ENCODE measurements at regions not wholly inside any gene's neighbourhood (a gene's known extent, or its start where the extent isn't known, plus 50 kb on each side); places are given as distances from the start of the nearest gene placed in this dataset.

- Mint-ChIP-seq H3K4me1 (no peaks in the 10 kb centered on the region), H3K9me3 (peaks cover 22 to 36% of the 10 kb centered on the region in 2 donors), H3K27me3 (no peaks in the 10 kb centered on the region), H3K4me3 (no peak overlapping the region), H3K27ac (no peak overlapping the region)
- DNase-seq (no peak), ATAC-seq (no peak)
These were observed 133.8 kb downstream of the TMEM38B start for GRCh38 chr9:105828171-105828570.

- peaks cover 22 to 31% of the 10 kb centered on the region in 2 donors for H3K9me3 Mint-ChIP-seq
- H3K4me1 Mint-ChIP-seq, result no peaks in the 10 kb centered on the region
- no peaks in the 10 kb centered on the region for H3K27me3 Mint-ChIP-seq
- ATAC-seq, result no peak
- H3K27ac Mint-ChIP-seq, result no peak overlapping the region
- DNase-seq, result no peak
- no peak overlapping the region for H3K4me3 Mint-ChIP-seq
These were observed 134.4 kb downstream of the TMEM38B start for GRCh38 chr9:105828596-105829213.

- ATAC-seq, result no peak
- no peak overlapping the region for H3K27ac Mint-ChIP-seq
- no peak overlapping the region for H3K4me3 Mint-ChIP-seq
- peaks cover 11 to 14% of the 10 kb centered on the region in 2 donors for H3K9me3 Mint-ChIP-seq
- no peak for DNase-seq
- no peaks in the 10 kb centered on the region for H3K4me1 Mint-ChIP-seq
- no peaks in the 10 kb centered on the region for H3K27me3 Mint-ChIP-seq
These were observed 136.1 kb downstream of the TMEM38B start for GRCh38 chr9:105830461-105830860.

GRCh38 chr9:105832096-105832710, 137.9 kb downstream of the TMEM38B start:
- H3K4me3 Mint-ChIP-seq, result no peak overlapping the region
- ATAC-seq (no peak), DNase-seq (no peak)
- H3K4me1 Mint-ChIP-seq, result no peaks in the 10 kb centered on the region
- H3K27me3 Mint-ChIP-seq, result no peaks in the 10 kb centered on the region
- peak overlapping the region in 1 of 2 donors; percentile 40 for H3K27ac Mint-ChIP-seq
- H3K9me3 Mint-ChIP-seq, result peaks cover 5 to 6% of the 10 kb centered on the region in 2 donors

GRCh38 chr9:105833271-105833975, 139.1 kb downstream of the TMEM38B start:
- ATAC-seq, result no peak
- Mint-ChIP-seq H3K4me1 (no peaks in the 10 kb centered on the region), H3K27ac (no peak overlapping the region), H3K27me3 (no peaks in the 10 kb centered on the region), H3K4me3 (no peak overlapping the region), H3K9me3 (no peaks in the 10 kb centered on the region)
- no peak for DNase-seq

- Mint-ChIP-seq H3K27me3 (no peaks in the 10 kb centered on the region), H3K27ac (no peak overlapping the region), H3K4me1 (no peaks in the 10 kb centered on the region), H3K9me3 (no peaks in the 10 kb centered on the region), H3K4me3 (no peak overlapping the region)
- ATAC-seq, result no peak
- DNase-seq, result no peak
These were observed 140.1 kb downstream of the TMEM38B start for GRCh38 chr9:105834404-105834803.

- H3K27me3 Mint-ChIP-seq, result no peaks in the 10 kb centered on the region
- H3K27ac Mint-ChIP-seq, result no peak overlapping the region
- DNase-seq, result no peak
- no peak for ATAC-seq
- H3K4me3 Mint-ChIP-seq, result no peak overlapping the region
- H3K9me3 Mint-ChIP-seq, result no peaks in the 10 kb centered on the region
- no peaks in the 10 kb centered on the region for H3K4me1 Mint-ChIP-seq
These were observed 141.4 kb downstream of the TMEM38B start for GRCh38 chr9:105835721-105836120.

- Mint-ChIP-seq H3K4me1 (no peaks in the 10 kb centered on the region), H3K27ac (no peak overlapping the region), H3K27me3 (no peaks in the 10 kb centered on the region), H3K9me3 (no peaks in the 10 kb centered on the region), H3K4me3 (no peak overlapping the region)
- ATAC-seq, result no peak
- no peak for DNase-seq
These were observed 142.8 kb downstream of the TMEM38B start for GRCh38 chr9:105836936-105837660.

GRCh38 chr9:105841562-105841961, 147.2 kb downstream of the TMEM38B start:
- DNase-seq, result no peak

GRCh38 chr9:105842023-105842644, 147.8 kb downstream of the TMEM38B start:
- no peaks in the 10 kb centered on the region for H3K27me3 Mint-ChIP-seq
- H3K4me1 Mint-ChIP-seq, result no peaks in the 10 kb centered on the region
- no peak for ATAC-seq
- H3K9me3 Mint-ChIP-seq, result no peaks in the 10 kb centered on the region
- DNase-seq, result peak; percentile 13 to 28
- no peak overlapping the region for H3K4me3 Mint-ChIP-seq
- H3K27ac Mint-ChIP-seq, result no peak overlapping the region

More at GRCh38 chr9:105841562-105841961, 147.2 kb downstream of the TMEM38B start:
- Mint-ChIP-seq H3K9me3 (no peaks in the 10 kb centered on the region), H3K4me1 (no peaks in the 10 kb centered on the region), H3K4me3 (no peak overlapping the region), H3K27ac (no peak overlapping the region), H3K27me3 (no peaks in the 10 kb centered on the region)
- no peak for ATAC-seq

- no peak overlapping the region for H3K4me3 Mint-ChIP-seq
- H3K27me3 Mint-ChIP-seq, result no peaks in the 10 kb centered on the region
- H3K9me3 Mint-ChIP-seq, result no peaks in the 10 kb centered on the region
- peak overlapping the region in 1 of 2 donors; percentile 93 for H3K27ac Mint-ChIP-seq
- ATAC-seq, result no peak
- DNase-seq, result no peak
- no peaks in the 10 kb centered on the region for H3K4me1 Mint-ChIP-seq
These were observed 152.5 kb downstream of the TMEM38B start for GRCh38 chr9:105846825-105847224.

GRCh38 chr9:105850852-105851500, 156.6 kb downstream of the TMEM38B start:
- H3K27me3 Mint-ChIP-seq, result no peaks in the 10 kb centered on the region
- no peak overlapping the region for H3K27ac Mint-ChIP-seq
- H3K4me1 Mint-ChIP-seq, result no peaks in the 10 kb centered on the region
- H3K9me3 Mint-ChIP-seq, result no peaks in the 10 kb centered on the region
- no peak overlapping the region for H3K4me3 Mint-ChIP-seq
- ATAC-seq, result no peak
- DNase-seq, result no peak

- H3K9me3 Mint-ChIP-seq, result peaks cover 6 to 7% of the 10 kb centered on the region in 2 donors
These were observed 159.9 kb downstream of the TMEM38B start for GRCh38 chr9:105854026-105854782.

More at GRCh38 chr9:105854026-105854782, 159.9 kb downstream of the TMEM38B start:
- no peak overlapping the region for H3K4me3 Mint-ChIP-seq
- DNase-seq (no peak), ATAC-seq (no peak)
- no peaks in the 10 kb centered on the region for H3K27me3 Mint-ChIP-seq
- peaks cover 15% of the 10 kb centered on the region for H3K4me1 Mint-ChIP-seq
- H3K27ac Mint-ChIP-seq, result no peak overlapping the region

All from stimulated activated naive CD8-positive, alpha-beta T cell treated with anti-CD3 and anti-CD28 coated beads, Interleukin-15, amount 100 ng/mL, for 72 hours (primary cell).